C4-2B (cell line): ENCODE measurements at regions not wholly inside any gene's neighbourhood (a gene's known extent, or its start where the extent isn't known, plus 50 kb on each side); places are given as distances from the start of the nearest gene placed in this dataset.
"Not testable (repeated sequence)": the region's sequence is repeated elsewhere in the genome, so short reads cannot be mapped to it uniquely, and the experiment has no call there.

Experiments
- ZFX ChIP-seq: fragments of 450-650 bp; IDR thresholded peaks from 2 replicates; pipeline ENCODE4 v1.6.1; 2017
- TF ChIP-seq, protein P1 (sequence below): fragments of 450-650 bp; conservative IDR thresholded peaks from 2 replicates; pipeline ENCODE4 v1.5.1; 2017; ENCODE audit warnings: mild to moderate bottlenecking

DNA sequence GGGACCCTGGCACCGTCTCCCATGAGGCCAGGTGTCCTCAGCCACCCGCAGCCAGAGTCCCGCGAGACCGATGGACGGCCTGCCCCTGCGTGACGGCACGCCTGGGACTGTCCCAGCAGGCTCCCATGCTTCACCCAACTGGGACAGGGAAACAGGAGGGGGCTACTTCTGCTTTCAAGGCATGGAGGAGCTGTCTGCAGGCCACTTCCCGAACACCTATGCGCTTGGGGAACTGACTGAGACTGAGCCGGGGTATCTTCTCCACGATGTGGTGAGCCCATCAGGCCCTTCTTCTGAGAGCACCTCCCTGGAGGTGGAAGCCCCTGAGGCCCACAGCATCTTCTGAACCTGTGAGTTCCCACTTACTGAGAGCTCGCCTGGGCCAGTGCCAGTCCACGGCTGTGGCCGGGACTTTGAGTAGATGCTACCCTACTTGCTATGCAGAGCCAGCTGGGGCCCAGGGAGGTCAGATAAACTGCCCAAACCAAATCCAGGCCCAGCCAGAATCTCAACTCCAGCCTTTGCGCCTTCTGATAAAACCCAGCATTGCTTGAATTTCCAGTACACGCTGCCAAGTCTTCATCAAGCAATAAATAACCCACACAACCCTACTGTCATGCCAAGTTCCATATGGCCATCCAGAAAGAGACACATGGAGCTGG is 85.4 kb upstream of the METTL9 start:
- TF ChIP-seq, protein P1, sequence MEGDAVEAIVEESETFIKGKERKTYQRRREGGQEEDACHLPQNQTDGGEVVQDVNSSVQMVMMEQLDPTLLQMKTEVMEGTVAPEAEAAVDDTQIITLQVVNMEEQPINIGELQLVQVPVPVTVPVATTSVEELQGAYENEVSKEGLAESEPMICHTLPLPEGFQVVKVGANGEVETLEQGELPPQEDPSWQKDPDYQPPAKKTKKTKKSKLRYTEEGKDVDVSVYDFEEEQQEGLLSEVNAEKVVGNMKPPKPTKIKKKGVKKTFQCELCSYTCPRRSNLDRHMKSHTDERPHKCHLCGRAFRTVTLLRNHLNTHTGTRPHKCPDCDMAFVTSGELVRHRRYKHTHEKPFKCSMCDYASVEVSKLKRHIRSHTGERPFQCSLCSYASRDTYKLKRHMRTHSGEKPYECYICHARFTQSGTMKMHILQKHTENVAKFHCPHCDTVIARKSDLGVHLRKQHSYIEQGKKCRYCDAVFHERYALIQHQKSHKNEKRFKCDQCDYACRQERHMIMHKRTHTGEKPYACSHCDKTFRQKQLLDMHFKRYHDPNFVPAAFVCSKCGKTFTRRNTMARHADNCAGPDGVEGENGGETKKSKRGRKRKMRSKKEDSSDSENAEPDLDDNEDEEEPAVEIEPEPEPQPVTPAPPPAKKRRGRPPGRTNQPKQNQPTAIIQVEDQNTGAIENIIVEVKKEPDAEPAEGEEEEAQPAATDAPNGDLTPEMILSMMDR, result not testable (repeated sequence)
- TF ChIP-seq ZFX, result peak; percentile 35; the same call in 1 of the 2 replicates
